Bronchial epithelial cell (primary cell): ENCODE measurements at regions not wholly inside any gene's neighbourhood (a gene's known extent, or its start where the extent isn't known, plus 50 kb on each side); places are given as distances from the start of the nearest gene placed in this dataset.

Experiments used
- DNase-seq: peaks from one replicate; pipeline ENCODE4 v3.0.0-alpha.2; 2010; ENCODE audit warnings: low read depth
- FAIRE-seq: peaks from 2 replicates; lab custom pipeline; 2011; peaks lifted over from hg19 to GRCh38; lab: Jason Lieb, UNC
- H3K27me3 ChIP-seq: 2 replicates; pipeline ENCODE4 v1.5.1; 2011; ENCODE audit warnings: low read length; ENCODE audit not compliant: control insufficient read depth, insufficient read depth
- H3K36me3 ChIP-seq: 2 replicates; pipeline ENCODE4 v1.5.1; 2011; ENCODE audit warnings: low read length; ENCODE audit not compliant: control insufficient read depth, insufficient read depth
- H3K4me3 ChIP-seq: 2 replicates; pipeline ENCODE4 v1.5.1; 2011; ENCODE audit warnings: mild to moderate bottlenecking, low read depth, low read length, control low read depth
- CTCF ChIP-seq: IDR thresholded peaks from 2 replicates; pipeline ENCODE4 v1.5.1; 2011; ENCODE audit warnings: mild to moderate bottlenecking, moderate library complexity, low read length, control low read depth, inconsistent platforms; ENCODE audit not compliant: insufficient read depth, severe bottlenecking

- DNase-seq (no peak), FAIRE-seq (no peak)
- Histone ChIP-seq H3K27me3 (no peaks in the 10 kb centered on the region), H3K4me3 (no peak overlapping the region), H3K36me3 (no peaks in the 10 kb centered on the region)
- TF ChIP-seq CTCF = no peak
Measured at GRCh38 chr18:78679613-78680260, 299.9 kb upstream of the SALL3 start.

GRCh38 chr18:78681396-78681795 lies 298.2 kb upstream of the SALL3 start:
- no peak overlapping the region for H3K4me3 ChIP-seq
- no peaks in the 10 kb centered on the region for H3K27me3 ChIP-seq
- no peak for DNase-seq
- H3K36me3 ChIP-seq = no peaks in the 10 kb centered on the region
- no peak for FAIRE-seq
- TF ChIP-seq CTCF = no peak

GRCh38 chr18:78681934-78682333 lies 297.7 kb upstream of the SALL3 start:
- DNase-seq (no peak), FAIRE-seq (no peak)
- no peaks in the 10 kb centered on the region for H3K27me3 ChIP-seq
- no peak overlapping the region for H3K4me3 ChIP-seq
- no peaks in the 10 kb centered on the region for H3K36me3 ChIP-seq
- no peak for TF ChIP-seq CTCF

GRCh38 chr18:78682716-78683115 lies 296.9 kb upstream of the SALL3 start:
- DNase-seq = no peak
- H3K27me3 ChIP-seq = no peaks in the 10 kb centered on the region
- no peak overlapping the region for H3K4me3 ChIP-seq
- H3K36me3 ChIP-seq = no peaks in the 10 kb centered on the region
- no peak for FAIRE-seq
- TF ChIP-seq CTCF = no peak

GRCh38 chr18:78683191-78684010 lies 296.2 kb upstream of the SALL3 start:
- no peak overlapping the region for H3K4me3 ChIP-seq
- no peaks in the 10 kb centered on the region for H3K27me3 ChIP-seq
- no peaks in the 10 kb centered on the region for H3K36me3 ChIP-seq
- no peak for TF ChIP-seq CTCF
- DNase-seq (no peak), FAIRE-seq (no peak)
